Neural cell (in vitro differentiated cells): ENCODE measurements at regions not wholly inside any gene's neighbourhood (a gene's known extent, or its start where the extent isn't known, plus 50 kb on each side); places are given as distances from the start of the nearest gene placed in this dataset.

ENCODE experiments used
- H2AFZ ChIP-seq: fragments of 200-600, 300-800 bp; sonication (generic), shearing (Covaris generic); 2 replicates; pipeline ENCODE4 v1.6.0; 2014; ENCODE audit warnings: low read depth, mild to moderate bottlenecking, antibody characterized with exemption, low read length, moderate library complexity
- H3F3A ChIP-seq: fragments of 200-600 bp; shearing (Covaris generic); 2 replicates; pipeline ENCODE4 v1.6.1; 2016; ENCODE audit warnings: mild to moderate bottlenecking, moderate library complexity, mixed read lengths, antibody characterized with exemption, low read length; ENCODE audit not compliant: insufficient read depth, poor library complexity, severe bottlenecking
- H3K27ac ChIP-seq: fragments of 200-600, 300-800 bp; sonication (generic), shearing (Covaris generic); 2 replicates; pipeline ENCODE4 v1.5.1; 2014; ENCODE audit warnings: mild to moderate bottlenecking, low read length, moderate library complexity
- H3K27me3 ChIP-seq: fragments of 300-800, 200-600 bp; sonication (generic), shearing (Covaris generic); 2 replicates; pipeline ENCODE4 v1.6.0; 2014; ENCODE audit warnings: mild to moderate bottlenecking, low read depth, low read length, moderate library complexity; ENCODE audit not compliant: insufficient read depth
- H3K36me3 ChIP-seq: fragments of 300-800, 200-600 bp; sonication (generic), shearing (Covaris generic); 2 replicates; pipeline ENCODE4 v1.5.1; 2014; ENCODE audit warnings: mild to moderate bottlenecking, antibody characterized with exemption, low read length, moderate library complexity; ENCODE audit not compliant: insufficient read depth
- H3K4me2 ChIP-seq: fragments of 300-800, 200-600 bp; sonication (generic), shearing (Covaris generic); 2 replicates; pipeline ENCODE4 v1.6.0; 2014; ENCODE audit warnings: mild to moderate bottlenecking, low read length
- H3K4me3 ChIP-seq: fragments of 300-800, 200-600 bp; sonication (generic), shearing (Covaris generic); 2 replicates; pipeline ENCODE4 v1.5.1; 2014; ENCODE audit warnings: mild to moderate bottlenecking, low read length, moderate library complexity
- H3K79me2 ChIP-seq: fragments of 200-600 bp; shearing (Covaris generic); replicated peaks from 2 replicates; pipeline ENCODE4 v1.6.0; 2014; ENCODE audit warnings: mild to moderate bottlenecking, low read length, moderate library complexity; ENCODE audit not compliant: insufficient read depth
- H3K9ac ChIP-seq: fragments of 300-800, 200-600 bp; sonication (generic), shearing (Covaris generic); 2 replicates; pipeline ENCODE4 v1.6.1; 2016; ENCODE audit warnings: mild to moderate bottlenecking, low read length, mixed read lengths
- H3K9me2 ChIP-seq: fragments of 200-600 bp; shearing (Covaris generic); 2 replicates; pipeline ENCODE4 v1.6.1; 2016; ENCODE audit warnings: mild to moderate bottlenecking, low read length, mixed read lengths; ENCODE audit not compliant: insufficient read depth
- H3K9me3 ChIP-seq: fragments of 200-600, 300-800 bp; sonication (generic), shearing (Covaris generic); 2 replicates; pipeline ENCODE4 v1.6.1; 2016; ENCODE audit warnings: mild to moderate bottlenecking, mixed run types, low read length, moderate library complexity, mixed read lengths
- H4K20me1 ChIP-seq: fragments of 200-600 bp; shearing (Covaris generic); 2 replicates; pipeline ENCODE4 v1.6.1; 2016; ENCODE audit warnings: mild to moderate bottlenecking, mixed run types; ENCODE audit not compliant: insufficient read depth
- EP300 ChIP-seq: fragments of 450-650 bp; conservative IDR thresholded peaks from 2 replicates; pipeline ENCODE4 v1.6.1; 2014; ENCODE audit warnings: antibody characterized with exemption, mild to moderate bottlenecking, moderate library complexity; ENCODE audit not compliant: poor library complexity, severe bottlenecking
- EZH2 ChIP-seq: fragments of 200-600, 300-800 bp; shearing (Covaris generic), sonication (generic); IDR thresholded peaks from 2 replicates; pipeline ENCODE4 v1.6.1; 2014; ENCODE audit warnings: antibody characterized with exemption, low read length, borderline replicate concordance, mild to moderate bottlenecking; ENCODE audit not compliant: insufficient read depth, poor library complexity, severe bottlenecking
- MXI1 ChIP-seq: fragments of 450-650 bp; conservative IDR thresholded peaks from 2 replicates; pipeline ENCODE4 v1.6.1; 2014; ENCODE audit warnings: antibody characterized with exemption, mild to moderate bottlenecking; ENCODE audit not compliant: poor library complexity, severe bottlenecking
- POLR2AphosphoS5 ChIP-seq: IDR thresholded peaks from 2 replicates; pipeline ENCODE4 v1.6.1; 2012
- RAD21 ChIP-seq: fragments of 450-650 bp; conservative IDR thresholded peaks from 2 replicates; pipeline ENCODE4 v1.6.1; 2014; ENCODE audit warnings: antibody characterized with exemption, mild to moderate bottlenecking, moderate library complexity
- SMC3 ChIP-seq: fragments of 450-650 bp; conservative IDR thresholded peaks from 2 replicates; pipeline ENCODE4 v1.6.1; 2014; ENCODE audit warnings: antibody characterized with exemption, mild to moderate bottlenecking, moderate library complexity; ENCODE audit not compliant: poor library complexity
- TAF1 ChIP-seq: IDR thresholded peaks from 2 replicates; pipeline ENCODE4 v1.6.1; 2012; ENCODE audit warnings: low read depth
- TF ChIP-seq, protein P1 (sequence below): IDR thresholded peaks from 2 replicates; pipeline ENCODE4 v1.6.1; 2012; ENCODE audit warnings: borderline replicate concordance
- TF ChIP-seq, protein P2 (sequence below): fragments of 450-650 bp; IDR thresholded peaks from 2 replicates; pipeline ENCODE4 v1.5.1; 2014; ENCODE audit warnings: antibody characterized with exemption, mild to moderate bottlenecking, moderate library complexity; ENCODE audit not compliant: poor library complexity, severe bottlenecking

DNA sequence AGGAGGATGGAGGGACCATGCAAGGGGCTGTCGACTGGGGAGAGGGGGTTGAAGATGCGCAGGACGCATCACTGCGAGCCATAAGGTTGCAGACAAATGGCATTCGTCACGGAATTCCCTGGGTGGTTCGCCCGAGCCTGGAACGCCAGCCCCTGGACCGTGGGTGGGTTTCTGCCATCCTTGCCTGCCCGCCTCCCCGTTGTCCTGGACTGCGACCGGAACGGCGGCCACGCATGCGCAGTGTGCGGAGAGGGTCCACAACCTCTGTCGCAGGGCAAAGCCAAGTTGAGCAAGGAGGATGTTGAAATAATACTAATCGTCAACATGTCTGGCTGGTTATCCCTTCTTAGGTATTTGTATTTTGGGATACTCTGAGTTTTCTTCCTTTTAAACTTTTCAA, 932.2 kb downstream of the NLGN4Y start:
- H3F3A ChIP-seq, result no peaks in the 10 kb centered on the region
- no peak overlapping the region for H3K4me3 ChIP-seq
- H3K9me3 ChIP-seq, result no peaks in the 10 kb centered on the region
- H4K20me1 ChIP-seq, result no peaks in the 10 kb centered on the region
- H3K4me2 ChIP-seq, result no peak overlapping the region
- no peaks in the 10 kb centered on the region for H3K9me2 ChIP-seq
- TF ChIP-seq, protein P1, sequence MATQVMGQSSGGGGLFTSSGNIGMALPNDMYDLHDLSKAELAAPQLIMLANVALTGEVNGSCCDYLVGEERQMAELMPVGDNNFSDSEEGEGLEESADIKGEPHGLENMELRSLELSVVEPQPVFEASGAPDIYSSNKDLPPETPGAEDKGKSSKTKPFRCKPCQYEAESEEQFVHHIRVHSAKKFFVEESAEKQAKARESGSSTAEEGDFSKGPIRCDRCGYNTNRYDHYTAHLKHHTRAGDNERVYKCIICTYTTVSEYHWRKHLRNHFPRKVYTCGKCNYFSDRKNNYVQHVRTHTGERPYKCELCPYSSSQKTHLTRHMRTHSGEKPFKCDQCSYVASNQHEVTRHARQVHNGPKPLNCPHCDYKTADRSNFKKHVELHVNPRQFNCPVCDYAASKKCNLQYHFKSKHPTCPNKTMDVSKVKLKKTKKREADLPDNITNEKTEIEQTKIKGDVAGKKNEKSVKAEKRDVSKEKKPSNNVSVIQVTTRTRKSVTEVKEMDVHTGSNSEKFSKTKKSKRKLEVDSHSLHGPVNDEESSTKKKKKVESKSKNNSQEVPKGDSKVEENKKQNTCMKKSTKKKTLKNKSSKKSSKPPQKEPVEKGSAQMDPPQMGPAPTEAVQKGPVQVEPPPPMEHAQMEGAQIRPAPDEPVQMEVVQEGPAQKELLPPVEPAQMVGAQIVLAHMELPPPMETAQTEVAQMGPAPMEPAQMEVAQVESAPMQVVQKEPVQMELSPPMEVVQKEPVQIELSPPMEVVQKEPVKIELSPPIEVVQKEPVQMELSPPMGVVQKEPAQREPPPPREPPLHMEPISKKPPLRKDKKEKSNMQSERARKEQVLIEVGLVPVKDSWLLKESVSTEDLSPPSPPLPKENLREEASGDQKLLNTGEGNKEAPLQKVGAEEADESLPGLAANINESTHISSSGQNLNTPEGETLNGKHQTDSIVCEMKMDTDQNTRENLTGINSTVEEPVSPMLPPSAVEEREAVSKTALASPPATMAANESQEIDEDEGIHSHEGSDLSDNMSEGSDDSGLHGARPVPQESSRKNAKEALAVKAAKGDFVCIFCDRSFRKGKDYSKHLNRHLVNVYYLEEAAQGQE, result no peak
- TF ChIP-seq MXI1, result no peak
- TF ChIP-seq TAF1, result no peak
- no peak for TF ChIP-seq EP300
- TF ChIP-seq, protein P2, sequence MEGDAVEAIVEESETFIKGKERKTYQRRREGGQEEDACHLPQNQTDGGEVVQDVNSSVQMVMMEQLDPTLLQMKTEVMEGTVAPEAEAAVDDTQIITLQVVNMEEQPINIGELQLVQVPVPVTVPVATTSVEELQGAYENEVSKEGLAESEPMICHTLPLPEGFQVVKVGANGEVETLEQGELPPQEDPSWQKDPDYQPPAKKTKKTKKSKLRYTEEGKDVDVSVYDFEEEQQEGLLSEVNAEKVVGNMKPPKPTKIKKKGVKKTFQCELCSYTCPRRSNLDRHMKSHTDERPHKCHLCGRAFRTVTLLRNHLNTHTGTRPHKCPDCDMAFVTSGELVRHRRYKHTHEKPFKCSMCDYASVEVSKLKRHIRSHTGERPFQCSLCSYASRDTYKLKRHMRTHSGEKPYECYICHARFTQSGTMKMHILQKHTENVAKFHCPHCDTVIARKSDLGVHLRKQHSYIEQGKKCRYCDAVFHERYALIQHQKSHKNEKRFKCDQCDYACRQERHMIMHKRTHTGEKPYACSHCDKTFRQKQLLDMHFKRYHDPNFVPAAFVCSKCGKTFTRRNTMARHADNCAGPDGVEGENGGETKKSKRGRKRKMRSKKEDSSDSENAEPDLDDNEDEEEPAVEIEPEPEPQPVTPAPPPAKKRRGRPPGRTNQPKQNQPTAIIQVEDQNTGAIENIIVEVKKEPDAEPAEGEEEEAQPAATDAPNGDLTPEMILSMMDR, result no peak
- TF ChIP-seq RAD21, result no peak
- TF ChIP-seq EZH2, result no peak
- TF ChIP-seq POLR2AphosphoS5, result no peak
- TF ChIP-seq SMC3, result no peak
- no peak overlapping the region for H3K27ac ChIP-seq
- H3K36me3 ChIP-seq, result no peaks in the 10 kb centered on the region
- no peak overlapping the region for H3K9ac ChIP-seq
- H3K27me3 ChIP-seq, result no peaks in the 10 kb centered on the region
- H2AFZ ChIP-seq, result no peak overlapping the region
- no peaks in the 10 kb centered on the region for H3K79me2 ChIP-seq

DNA sequence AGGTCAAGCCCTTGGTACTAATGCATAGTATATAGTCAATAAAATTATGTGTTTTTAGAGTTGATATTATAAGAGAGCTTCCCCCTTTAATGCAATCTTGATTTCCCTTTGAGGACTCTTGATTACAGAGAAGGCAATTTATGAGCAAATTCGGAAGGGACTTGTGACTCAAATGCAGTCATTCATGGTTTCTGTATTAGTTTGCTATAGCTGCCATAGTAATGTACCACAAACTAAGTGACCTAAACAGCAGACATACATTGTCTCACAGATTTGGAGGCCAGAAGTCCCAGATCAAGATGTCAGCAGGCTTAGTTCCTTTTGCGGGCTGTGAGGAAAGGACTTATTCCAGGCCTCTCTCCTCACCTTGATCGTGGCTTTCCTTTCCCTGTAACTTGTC, 933.4 kb downstream of the NLGN4Y start:
- no peak overlapping the region for H2AFZ ChIP-seq
- H3K9me2 ChIP-seq, result no peaks in the 10 kb centered on the region
- no peak for TF ChIP-seq EZH2
- TF ChIP-seq TAF1, result no peak
- TF ChIP-seq RAD21, result no peak
- no peak for TF ChIP-seq POLR2AphosphoS5
- TF ChIP-seq, protein P1, result no peak
- TF ChIP-seq, protein P2, result no peak
- TF ChIP-seq MXI1, result no peak
- TF ChIP-seq SMC3, result no peak
- TF ChIP-seq EP300, result no peak
- H3K27ac ChIP-seq, result no peak overlapping the region
- no peaks in the 10 kb centered on the region for H3F3A ChIP-seq
- H4K20me1 ChIP-seq, result no peaks in the 10 kb centered on the region
- no peak overlapping the region for H3K4me2 ChIP-seq
- no peaks in the 10 kb centered on the region for H3K9me3 ChIP-seq
- no peaks in the 10 kb centered on the region for H3K79me2 ChIP-seq
- H3K9ac ChIP-seq, result no peak overlapping the region
- no peak overlapping the region for H3K4me3 ChIP-seq
- H3K27me3 ChIP-seq, result no peaks in the 10 kb centered on the region
- H3K36me3 ChIP-seq, result no peaks in the 10 kb centered on the region
